HepG2 (cell line): ENCODE measurements at regions not wholly inside any gene's neighbourhood (a gene's known extent, or its start where the extent isn't known, plus 50 kb on each side); places are given as distances from the start of the nearest gene placed in this dataset.

Experiments used
- AGO1 ChIP-seq: fragments of 200-400 bp; formaldehyde crosslinking; IDR thresholded peaks from 2 replicates; pipeline ENCODE4 v1.6.1; 2017; ENCODE audit warnings: mild to moderate bottlenecking, low read depth, low read length, moderate library complexity; ENCODE audit not compliant: poor library complexity, severe bottlenecking
- ARHGAP35 ChIP-seq: sonication (generic); formaldehyde crosslinking; IDR thresholded peaks from 2 replicates; pipeline ENCODE4 v1.9.0; 2022; ENCODE audit warnings: mild to moderate bottlenecking, inconsistent platforms, moderate library complexity, missing genetic modification reagents, borderline replicate concordance
- NR1H2 ChIP-seq: sonication (generic); formaldehyde crosslinking; IDR thresholded peaks from 2 replicates; pipeline ENCODE4 v1.8.1; 2022; ENCODE audit warnings: low read depth, missing genetic modification reagents, borderline replicate concordance
- SYNCRIP ChIP-seq: fragments of 200-400 bp; formaldehyde crosslinking; IDR thresholded peaks from 2 replicates; pipeline ENCODE4 v1.6.1; 2018; ENCODE audit warnings: mild to moderate bottlenecking, low read depth, low read length; ENCODE audit not compliant: insufficient read depth
- TGIF2 ChIP-seq: IDR thresholded peaks from 2 replicates; pipeline ENCODE4 v1.6.1; 2016; ENCODE audit warnings: control low read depth, missing compliant biosample characterization
- ZNF432 ChIP-seq: sonication (generic); formaldehyde crosslinking; IDR thresholded peaks from 2 replicates; pipeline ENCODE4 v1.5.0; 2020; ENCODE audit warnings: missing genetic modification reagents, mild to moderate bottlenecking, borderline replicate concordance
- ZNF598 ChIP-seq: sonication (generic); formaldehyde crosslinking; IDR thresholded peaks from 2 replicates; pipeline ENCODE4 v1.5.1; 2020; ENCODE audit warnings: mild to moderate bottlenecking, missing genetic modification reagents, borderline replicate concordance
- ZNF773 ChIP-seq: sonication (generic); formaldehyde crosslinking; IDR thresholded peaks from 2 replicates; pipeline ENCODE4 v1.4.0; 2020; ENCODE audit warnings: missing genetic modification reagents, borderline replicate concordance
- TF ChIP-seq, protein P1 (sequence below): sonication (generic); formaldehyde crosslinking; IDR thresholded peaks from 2 replicates; pipeline ENCODE4 v1.4.0; 2020; ENCODE audit warnings: missing genetic modification reagents, mild to moderate bottlenecking, borderline replicate concordance
- TF ChIP-seq, protein P2 (sequence below): IDR thresholded peaks from 2 replicates; pipeline ENCODE4 v1.6.1; 2016; ENCODE audit warnings: mild to moderate bottlenecking, missing biosample characterization, missing genetic modification reagents
- TF ChIP-seq, protein P3 (sequence below): sonication (generic); formaldehyde crosslinking; IDR thresholded peaks from 2 replicates; pipeline ENCODE4 v1.4.0; 2020; ENCODE audit warnings: mild to moderate bottlenecking, missing genetic modification reagents
- TF ChIP-seq, protein P4 (sequence below): IDR thresholded peaks from 2 replicates; pipeline ENCODE4 v1.6.1; 2016; ENCODE audit warnings: control low read depth
- TF ChIP-seq, protein P5 (sequence below), 2 experiments: sonication (generic) in 1 of 2; formaldehyde crosslinking in 1 of 2; IDR thresholded peaks; 2 replicates each; pipeline versions ENCODE4 v1.6.1 to v1.9.0; 2014 to 2022; ENCODE audit warnings: antibody characterized with exemption in 1 of 2, borderline replicate concordance in 1 of 2, inconsistent platforms in 1 of 2, low read depth in 1 of 2, missing genetic modification reagents in 1 of 2

DNA sequence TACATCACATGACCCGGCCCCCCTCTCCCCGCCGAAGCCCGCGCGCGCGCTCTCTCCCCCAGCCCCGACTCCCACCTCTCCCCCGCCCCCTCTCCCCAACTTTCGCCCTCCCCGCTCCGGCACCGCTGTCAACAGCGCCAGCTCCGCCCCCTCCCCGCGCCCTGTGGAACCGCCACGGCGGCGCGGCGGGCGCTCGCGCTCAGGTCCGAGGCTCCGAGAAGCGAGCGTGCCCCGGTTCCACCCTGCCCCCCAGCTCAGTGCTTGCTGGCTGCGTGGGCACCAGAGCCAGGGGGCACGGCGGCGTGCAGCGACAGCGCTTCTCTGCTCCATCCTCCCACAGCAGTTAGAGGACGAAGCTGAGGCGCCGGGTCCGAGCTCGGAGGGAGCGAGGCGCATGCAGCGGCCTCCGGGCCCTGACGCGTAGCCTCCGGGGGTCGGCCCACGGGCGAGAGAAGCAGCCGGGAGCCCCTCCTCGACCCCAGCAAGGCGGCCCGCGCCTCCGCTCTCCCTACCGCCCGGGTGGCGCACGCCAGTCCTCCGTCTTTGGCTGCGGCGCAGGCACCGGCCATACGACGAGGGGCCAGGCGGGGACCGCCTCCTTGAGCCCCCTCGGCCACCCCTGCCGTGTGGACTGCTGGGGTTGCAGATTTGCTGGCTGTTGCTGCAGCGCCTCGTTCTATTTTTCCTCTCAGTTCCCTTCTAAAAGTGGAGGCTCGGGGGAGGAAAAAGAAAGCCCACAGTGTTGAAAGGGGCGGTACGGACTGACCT, 109.5 kb downstream of the KCNRG start (continued):
- TF ChIP-seq, protein P1, sequence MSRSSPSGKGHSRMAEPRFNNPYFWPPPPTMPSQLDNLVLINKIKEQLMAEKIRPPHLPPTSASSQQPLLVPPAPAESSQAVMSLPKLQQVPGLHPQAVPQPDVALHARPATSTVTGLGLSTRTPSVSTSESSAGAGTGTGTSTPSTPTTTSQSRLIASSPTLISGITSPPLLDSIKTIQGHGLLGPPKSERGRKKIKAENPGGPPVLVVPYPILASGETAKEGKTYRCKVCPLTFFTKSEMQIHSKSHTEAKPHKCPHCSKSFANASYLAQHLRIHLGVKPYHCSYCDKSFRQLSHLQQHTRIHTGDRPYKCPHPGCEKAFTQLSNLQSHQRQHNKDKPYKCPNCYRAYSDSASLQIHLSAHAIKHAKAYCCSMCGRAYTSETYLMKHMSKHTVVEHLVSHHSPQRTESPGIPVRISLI (CRISPR knock-in tag) = 0 out of 2 replicates have a peak, but pooled peaks have one; percentile 21
- TF ChIP-seq ZNF598 (CRISPR knock-in tag) (0 out of 2 replicates have a peak, but pooled peaks have one; percentile 52), NR1H2 (CRISPR knock-in tag) (peak; percentile 82; the same call in 1 of the 2 replicates), SYNCRIP (no peak), ZNF773 (CRISPR knock-in tag) (no peak; the same call in 1 of the 2 replicates), AGO1 (peak; percentile 12), TGIF2 (peak; percentile 21; the same call in 1 of the 2 replicates), ZNF432 (CRISPR knock-in tag) (no peak), ARHGAP35 (CRISPR knock-in tag) (peak; percentile 38; the same call in 1 of the 2 replicates)
- TF ChIP-seq, protein P2, sequence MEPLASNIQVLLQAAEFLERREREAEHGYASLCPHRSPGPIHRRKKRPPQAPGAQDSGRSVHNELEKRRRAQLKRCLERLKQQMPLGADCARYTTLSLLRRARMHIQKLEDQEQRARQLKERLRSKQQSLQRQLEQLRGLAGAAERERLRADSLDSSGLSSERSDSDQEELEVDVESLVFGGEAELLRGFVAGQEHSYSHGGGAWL (CRISPR knock-in tag) = peak; percentile 80; the same call in 1 of the 2 replicates
- TF ChIP-seq, protein P3, sequence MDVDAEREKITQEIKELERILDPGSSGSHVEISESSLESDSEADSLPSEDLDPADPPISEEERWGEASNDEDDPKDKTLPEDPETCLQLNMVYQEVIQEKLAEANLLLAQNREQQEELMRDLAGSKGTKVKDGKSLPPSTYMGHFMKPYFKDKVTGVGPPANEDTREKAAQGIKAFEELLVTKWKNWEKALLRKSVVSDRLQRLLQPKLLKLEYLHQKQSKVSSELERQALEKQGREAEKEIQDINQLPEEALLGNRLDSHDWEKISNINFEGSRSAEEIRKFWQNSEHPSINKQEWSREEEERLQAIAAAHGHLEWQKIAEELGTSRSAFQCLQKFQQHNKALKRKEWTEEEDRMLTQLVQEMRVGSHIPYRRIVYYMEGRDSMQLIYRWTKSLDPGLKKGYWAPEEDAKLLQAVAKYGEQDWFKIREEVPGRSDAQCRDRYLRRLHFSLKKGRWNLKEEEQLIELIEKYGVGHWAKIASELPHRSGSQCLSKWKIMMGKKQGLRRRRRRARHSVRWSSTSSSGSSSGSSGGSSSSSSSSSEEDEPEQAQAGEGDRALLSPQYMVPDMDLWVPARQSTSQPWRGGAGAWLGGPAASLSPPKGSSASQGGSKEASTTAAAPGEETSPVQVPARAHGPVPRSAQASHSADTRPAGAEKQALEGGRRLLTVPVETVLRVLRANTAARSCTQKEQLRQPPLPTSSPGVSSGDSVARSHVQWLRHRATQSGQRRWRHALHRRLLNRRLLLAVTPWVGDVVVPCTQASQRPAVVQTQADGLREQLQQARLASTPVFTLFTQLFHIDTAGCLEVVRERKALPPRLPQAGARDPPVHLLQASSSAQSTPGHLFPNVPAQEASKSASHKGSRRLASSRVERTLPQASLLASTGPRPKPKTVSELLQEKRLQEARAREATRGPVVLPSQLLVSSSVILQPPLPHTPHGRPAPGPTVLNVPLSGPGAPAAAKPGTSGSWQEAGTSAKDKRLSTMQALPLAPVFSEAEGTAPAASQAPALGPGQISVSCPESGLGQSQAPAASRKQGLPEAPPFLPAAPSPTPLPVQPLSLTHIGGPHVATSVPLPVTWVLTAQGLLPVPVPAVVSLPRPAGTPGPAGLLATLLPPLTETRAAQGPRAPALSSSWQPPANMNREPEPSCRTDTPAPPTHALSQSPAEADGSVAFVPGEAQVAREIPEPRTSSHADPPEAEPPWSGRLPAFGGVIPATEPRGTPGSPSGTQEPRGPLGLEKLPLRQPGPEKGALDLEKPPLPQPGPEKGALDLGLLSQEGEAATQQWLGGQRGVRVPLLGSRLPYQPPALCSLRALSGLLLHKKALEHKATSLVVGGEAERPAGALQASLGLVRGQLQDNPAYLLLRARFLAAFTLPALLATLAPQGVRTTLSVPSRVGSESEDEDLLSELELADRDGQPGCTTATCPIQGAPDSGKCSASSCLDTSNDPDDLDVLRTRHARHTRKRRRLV (CRISPR knock-in tag) = no peak
- TF ChIP-seq, protein P4, sequence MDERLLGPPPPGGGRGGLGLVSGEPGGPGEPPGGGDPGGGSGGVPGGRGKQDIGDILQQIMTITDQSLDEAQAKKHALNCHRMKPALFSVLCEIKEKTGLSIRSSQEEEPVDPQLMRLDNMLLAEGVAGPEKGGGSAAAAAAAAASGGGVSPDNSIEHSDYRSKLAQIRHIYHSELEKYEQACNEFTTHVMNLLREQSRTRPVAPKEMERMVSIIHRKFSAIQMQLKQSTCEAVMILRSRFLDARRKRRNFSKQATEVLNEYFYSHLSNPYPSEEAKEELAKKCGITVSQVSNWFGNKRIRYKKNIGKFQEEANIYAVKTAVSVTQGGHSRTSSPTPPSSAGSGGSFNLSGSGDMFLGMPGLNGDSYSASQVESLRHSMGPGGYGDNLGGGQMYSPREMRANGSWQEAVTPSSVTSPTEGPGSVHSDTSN = no peak
- TF ChIP-seq, protein P5, sequence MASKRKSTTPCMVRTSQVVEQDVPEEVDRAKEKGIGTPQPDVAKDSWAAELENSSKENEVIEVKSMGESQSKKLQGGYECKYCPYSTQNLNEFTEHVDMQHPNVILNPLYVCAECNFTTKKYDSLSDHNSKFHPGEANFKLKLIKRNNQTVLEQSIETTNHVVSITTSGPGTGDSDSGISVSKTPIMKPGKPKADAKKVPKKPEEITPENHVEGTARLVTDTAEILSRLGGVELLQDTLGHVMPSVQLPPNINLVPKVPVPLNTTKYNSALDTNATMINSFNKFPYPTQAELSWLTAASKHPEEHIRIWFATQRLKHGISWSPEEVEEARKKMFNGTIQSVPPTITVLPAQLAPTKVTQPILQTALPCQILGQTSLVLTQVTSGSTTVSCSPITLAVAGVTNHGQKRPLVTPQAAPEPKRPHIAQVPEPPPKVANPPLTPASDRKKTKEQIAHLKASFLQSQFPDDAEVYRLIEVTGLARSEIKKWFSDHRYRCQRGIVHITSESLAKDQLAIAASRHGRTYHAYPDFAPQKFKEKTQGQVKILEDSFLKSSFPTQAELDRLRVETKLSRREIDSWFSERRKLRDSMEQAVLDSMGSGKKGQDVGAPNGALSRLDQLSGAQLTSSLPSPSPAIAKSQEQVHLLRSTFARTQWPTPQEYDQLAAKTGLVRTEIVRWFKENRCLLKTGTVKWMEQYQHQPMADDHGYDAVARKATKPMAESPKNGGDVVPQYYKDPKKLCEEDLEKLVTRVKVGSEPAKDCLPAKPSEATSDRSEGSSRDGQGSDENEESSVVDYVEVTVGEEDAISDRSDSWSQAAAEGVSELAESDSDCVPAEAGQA (IDR thresholded peaks at IDR 0.05; ENCODE audit: low read depth) = no peak; the same call in 1 of the 2 replicates
- TF ChIP-seq, protein P5 (CRISPR knock-in tag; IDR thresholded peaks at IDR 0.05; ENCODE audit: borderline replicate concordance) = no peak
